ENCODE measurements at regions not wholly inside any gene's neighbourhood (a gene's known extent, or its start where the extent isn't known, plus 50 kb on each side); places are given as distances from the start of the nearest gene placed in this dataset.

DNA sequence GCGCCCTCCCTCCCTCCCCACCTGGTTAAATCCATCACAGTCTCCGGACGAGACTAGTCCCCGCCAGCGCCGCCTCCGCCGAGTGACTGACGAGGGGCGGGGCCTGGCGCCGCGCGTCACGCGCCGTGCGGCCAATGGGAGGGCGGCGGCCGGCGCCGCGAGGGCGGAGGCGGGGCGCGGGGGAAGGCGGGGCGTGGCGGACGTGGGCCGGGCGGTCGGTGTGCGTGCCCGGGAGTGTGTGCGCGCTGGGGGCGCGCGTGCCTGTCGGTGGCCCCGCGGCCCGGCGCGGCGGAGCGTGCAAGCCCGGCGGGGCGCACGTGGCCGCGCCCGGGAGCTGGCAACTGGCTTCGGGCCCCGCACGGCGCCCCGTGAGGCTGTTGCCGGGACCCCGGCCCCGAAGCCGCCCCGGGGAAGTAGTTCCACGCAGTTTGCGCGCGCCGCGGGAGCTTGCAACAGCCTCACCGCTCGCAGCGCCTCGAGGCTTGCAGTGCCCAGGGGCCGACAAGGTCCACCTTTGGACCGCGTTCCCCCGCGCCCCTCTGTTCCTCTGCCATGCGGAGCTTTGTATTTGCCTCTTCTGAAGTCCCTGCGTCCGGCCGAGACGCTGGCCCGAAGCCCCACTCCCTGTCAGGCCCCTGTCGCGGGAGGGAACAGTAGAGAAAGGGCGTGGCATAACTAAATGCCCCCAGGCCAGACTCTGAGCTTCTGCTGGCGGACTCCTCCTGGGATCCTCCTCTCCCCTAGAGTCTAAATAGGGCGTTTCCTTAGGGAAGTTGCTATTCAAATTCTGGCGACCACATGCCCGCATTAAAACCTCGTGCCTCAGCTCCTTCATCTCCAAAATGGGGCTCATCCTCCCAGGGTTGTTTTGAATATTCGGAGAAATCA, 400.9 kb downstream of the SHQ1 start:
- H3K4me2 ChIP-seq: peak overlapping the region; percentile 73
- ChIA-PET POLR2A (ENCODE audit: unreplicated experiment) (interaction anchor here (0.6 to 0.7 kb wide), 3 partner anchors 11 to 211 kb away, joined by 3 to 9 read pairs (median 4); no protein-coding TSS in a partner anchor), CTCF (no interaction called here)
- no peak for TF ChIP-seq EZH2 (IDR thresholded peaks at IDR 0.05; ENCODE audit: low read depth)
- TF ChIP-seq CTCF (conservative IDR thresholded peaks at IDR 0.05): no peak
- no peaks in the 10 kb centered on the region for H3K36me3 ChIP-seq (ENCODE audit: low read depth)
- H3K9me2 ChIP-seq (ENCODE audit: insufficient read depth): no peaks in the 10 kb centered on the region
- peak; percentile 50 to 93 for DNase-seq
- H3K27ac ChIP-seq: peak overlapping the region; percentile 61; the same call in 1 of the 2 replicates
- peaks cover 6% of the 10 kb centered on the region; the same call in 1 of the 2 replicates for H3F3A ChIP-seq (ENCODE audit: insufficient read depth, low read depth)
- H3K27me3 ChIP-seq (ENCODE audit: insufficient read depth, low read depth): no peaks in the 10 kb centered on the region
- no TSS peak for BruUV-seq (replicated peaks)
- H3K9me3 ChIP-seq (ENCODE audit: insufficient read depth, low read depth): no peaks in the 10 kb centered on the region
- peak overlapping the region; percentile 75; the same call in 1 of the 2 replicates for H2AFZ ChIP-seq
- intact Hi-C loops (cut with micrococcal nuclease; ENCODE audit: unreplicated experiment): loop anchor here (2.0 to 5.0 kb wide), 5 partner anchors 39 to 375 kb away; no protein-coding TSS in a partner anchor
- peak overlapping the region; percentile 66 for H3K4me3 ChIP-seq
- H3K4me1 ChIP-seq (replicated peaks; ENCODE audit: insufficient read depth): peaks cover 23% of the 10 kb centered on the region
- H3K79me2 ChIP-seq (ENCODE audit: low read depth): peaks cover 44% of the 10 kb centered on the region
- H4K20me1 ChIP-seq (ENCODE audit: insufficient read depth): peaks cover 33% of the 10 kb centered on the region

DNA sequence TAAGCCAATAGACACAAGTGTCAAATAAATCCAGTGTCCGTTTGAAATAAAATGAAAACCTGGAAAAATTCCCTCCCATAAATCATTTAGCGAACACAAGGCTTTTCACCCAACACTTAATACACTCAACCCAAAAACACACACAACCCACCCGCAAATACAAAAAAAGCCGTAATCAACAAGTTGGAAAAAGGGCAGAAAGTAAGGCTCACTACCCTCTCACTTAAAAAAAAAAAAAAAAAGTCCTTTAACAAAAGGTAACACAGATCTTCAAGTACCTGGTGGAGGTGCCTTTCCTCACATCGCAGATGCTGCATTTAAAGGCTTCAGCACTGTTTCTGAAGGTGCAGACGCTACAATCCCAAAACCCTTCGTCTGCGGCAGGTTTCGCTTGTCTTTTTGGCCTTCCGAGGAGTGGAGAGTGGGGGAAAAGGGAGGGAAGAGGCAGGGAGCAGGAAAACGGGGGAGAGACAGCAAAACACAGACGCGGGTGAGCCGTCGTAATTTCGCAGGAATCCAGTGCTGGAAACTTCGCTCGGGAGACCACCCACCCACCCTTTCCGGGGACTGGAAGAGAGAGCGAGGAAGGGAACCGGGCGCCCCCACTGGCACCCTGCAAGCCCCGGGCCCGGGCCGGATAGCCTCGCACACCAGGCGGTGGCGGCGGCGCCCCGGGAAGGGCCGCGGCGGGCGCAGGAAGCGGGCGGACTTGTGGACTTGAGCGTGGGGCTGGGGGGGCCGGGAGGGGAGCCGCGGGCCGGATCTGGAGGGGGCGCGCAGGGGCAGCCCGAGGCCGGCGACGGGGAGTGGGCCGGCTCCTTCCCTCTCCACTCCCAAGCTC, 401.8 kb downstream of the SHQ1 start, which contains the start of gene RYBP:
RYBP (minus strand) TSS at position 404 of the 841 bp plus-strand sequence.
- H3F3A ChIP-seq (ENCODE audit: insufficient read depth, low read depth): peaks cover 6% of the 10 kb centered on the region; the same call in 1 of the 2 replicates
- no peaks in the 10 kb centered on the region for H3K27me3 ChIP-seq (ENCODE audit: insufficient read depth, low read depth)
- H3K79me2 ChIP-seq (ENCODE audit: low read depth): peaks cover 53% of the 10 kb centered on the region
- DNase-seq: peak in 1 of 2 experiments; percentile 35
- TF ChIP-seq EZH2 (IDR thresholded peaks at IDR 0.05; ENCODE audit: low read depth) (no peak), CTCF (conservative IDR thresholded peaks at IDR 0.05) (no peak)
- peaks cover 23% of the 10 kb centered on the region for H3K4me1 ChIP-seq (replicated peaks; ENCODE audit: insufficient read depth)
- ChIA-PET CTCF (no interaction called here), POLR2A (ENCODE audit: unreplicated experiment) (interaction anchor here (0.6 kb wide), 2 partner anchors 12 to 210 kb away, joined by 3 to 4 read pairs; no protein-coding TSS in a partner anchor)
- no peaks in the 10 kb centered on the region for H3K36me3 ChIP-seq (ENCODE audit: low read depth)
- H3K9me3 ChIP-seq (ENCODE audit: insufficient read depth, low read depth): no peaks in the 10 kb centered on the region
- peak within 1 kb of the TSS; percentile 81 for H2AFZ ChIP-seq
- H3K4me2 ChIP-seq: peak within 1 kb of the TSS; percentile 93
- no peaks in the 10 kb centered on the region for H3K9me2 ChIP-seq (ENCODE audit: insufficient read depth)
- H4K20me1 ChIP-seq (ENCODE audit: insufficient read depth): peaks cover 40% of the 10 kb centered on the region
- intact Hi-C loops (cut with micrococcal nuclease; ENCODE audit: unreplicated experiment): loop anchor here (2.0 to 5.0 kb wide), 5 partner anchors 40 to 376 kb away; no protein-coding TSS in a partner anchor
- peak within 1 kb of the TSS; percentile 61 for H3K27ac ChIP-seq
- peak within 1 kb of the TSS; percentile 66 for H3K4me3 ChIP-seq
- no TSS peak for BruUV-seq (replicated peaks)

DNA sequence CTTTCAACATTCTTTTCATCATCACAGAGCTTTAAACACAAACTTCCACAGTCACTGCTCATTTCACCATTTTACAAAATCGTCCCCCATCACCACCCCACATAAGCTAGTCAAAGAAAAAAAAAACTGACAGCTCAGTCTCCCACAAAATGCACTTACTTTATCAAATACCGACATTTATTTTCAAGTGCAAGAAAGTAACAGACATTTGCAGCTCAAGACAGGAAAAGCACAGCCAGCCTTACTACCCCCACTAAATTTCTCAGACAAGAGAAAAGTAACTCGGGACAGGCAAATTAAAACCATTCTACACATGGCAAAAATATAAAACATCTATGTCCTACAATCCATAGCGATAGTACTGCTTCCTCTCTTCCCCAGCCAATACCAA, 402.4 kb downstream of the SHQ1 start:
- Histone ChIP-seq H3K9me3 (ENCODE audit: insufficient read depth, low read depth) (no peaks in the 10 kb centered on the region), H3K4me3 (peak overlapping the region; percentile 66), H3F3A (ENCODE audit: insufficient read depth, low read depth) (peaks cover 6% of the 10 kb centered on the region; the same call in 1 of the 2 replicates), H3K4me1 (replicated peaks; ENCODE audit: insufficient read depth) (peaks cover 23% of the 10 kb centered on the region), H4K20me1 (ENCODE audit: insufficient read depth) (peaks cover 40% of the 10 kb centered on the region), H3K27ac (no peak overlapping the region), H3K9me2 (ENCODE audit: insufficient read depth) (no peaks in the 10 kb centered on the region), H3K4me2 (peak overlapping the region; percentile 93), H2AFZ (no peak overlapping the region), H3K27me3 (ENCODE audit: insufficient read depth, low read depth) (no peaks in the 10 kb centered on the region), H3K79me2 (ENCODE audit: low read depth) (peaks cover 59% of the 10 kb centered on the region), H3K36me3 (ENCODE audit: low read depth) (no peaks in the 10 kb centered on the region)
- no peak for DNase-seq
- intact Hi-C loops (cut with micrococcal nuclease; ENCODE audit: unreplicated experiment): loop anchor here (2.0 to 5.0 kb wide), 5 partner anchors 41 to 377 kb away; no protein-coding TSS in a partner anchor
- ChIA-PET CTCF (interaction anchor here (0.6 kb wide), 2 partner anchors 53 to 182 kb away, joined by 4 to 11 read pairs; no protein-coding TSS in a partner anchor), POLR2A (ENCODE audit: unreplicated experiment) (no interaction called here)
- BruUV-seq (replicated peaks): TSS peak; percentile 32
- no peak for TF ChIP-seq EZH2 (IDR thresholded peaks at IDR 0.05; ENCODE audit: low read depth)
- TF ChIP-seq CTCF (conservative IDR thresholded peaks at IDR 0.05): no peak
